HG03432 (cell line): ENCODE measurements at regions not wholly inside any gene's neighbourhood (a gene's known extent, or its start where the extent isn't known, plus 50 kb on each side); places are given as distances from the start of the nearest gene placed in this dataset.

ENCODE experiments used
- ATAC-seq: cut with Tn5 transposase; IDR thresholded peaks from one replicate; pipeline ENCODE4 v1.9.1; 2021; ENCODE audit warnings: mild to moderate bottlenecking, moderate library complexity; ENCODE audit not compliant: unreplicated experiment

DNA sequence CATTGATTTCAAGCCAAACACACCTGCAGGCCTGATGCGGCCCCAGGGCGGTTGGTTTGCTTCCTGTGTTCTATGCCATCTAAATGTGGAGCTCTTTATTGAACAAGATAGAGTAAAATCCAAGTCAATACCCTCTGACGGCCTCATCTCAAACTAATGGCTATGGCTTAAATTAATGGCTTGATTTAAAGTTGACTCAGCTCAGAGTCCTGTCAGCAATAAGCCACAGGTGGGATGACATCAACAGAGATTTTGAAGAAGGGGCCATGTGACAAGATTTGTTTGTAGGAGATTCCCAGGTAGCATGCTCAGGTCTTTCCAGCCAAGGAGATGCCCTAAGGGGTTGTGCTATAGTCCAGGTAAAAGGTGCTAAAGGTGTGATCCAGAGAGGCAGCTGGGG lies 66.7 kb upstream of the ZNF32 start:
- ATAC-seq = no peak

DNA sequence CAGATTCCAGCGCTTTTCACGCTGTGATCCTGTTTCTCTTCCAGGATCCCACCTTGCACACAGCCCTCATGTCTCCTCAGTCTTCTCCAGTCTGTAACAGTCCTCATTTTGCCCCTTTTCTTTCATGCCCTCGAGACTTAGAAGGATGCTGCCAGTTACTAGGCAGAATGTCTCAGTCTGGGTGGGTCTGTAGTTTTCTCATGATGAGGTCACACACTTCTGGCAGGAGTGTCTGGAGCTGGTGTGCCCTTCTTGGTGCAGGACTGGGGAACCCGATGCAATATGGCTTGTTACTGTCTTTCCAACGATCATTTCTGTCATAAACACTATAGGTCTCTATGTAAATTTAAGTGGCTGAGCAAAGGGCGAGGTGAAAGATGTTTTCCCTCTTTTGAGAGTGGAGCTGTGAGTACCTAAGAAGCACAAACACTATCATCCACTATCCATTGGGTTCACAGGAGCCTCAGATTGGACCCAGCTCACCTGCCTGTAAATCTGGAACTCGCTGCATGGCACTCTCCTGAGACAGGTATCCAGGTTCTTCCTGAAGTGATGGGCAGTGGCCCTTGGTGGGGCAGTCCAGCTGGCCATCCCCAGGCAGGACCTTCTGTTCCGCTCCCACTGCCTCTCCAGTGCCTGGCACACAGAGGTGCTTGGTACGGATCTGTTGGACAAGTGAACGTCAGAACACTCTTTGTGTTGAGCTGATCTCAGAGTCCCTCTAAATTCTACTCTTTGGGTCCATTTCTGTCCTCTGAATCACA lies 64.3 kb upstream of the ZNF32 start:
- no peak for ATAC-seq

DNA sequence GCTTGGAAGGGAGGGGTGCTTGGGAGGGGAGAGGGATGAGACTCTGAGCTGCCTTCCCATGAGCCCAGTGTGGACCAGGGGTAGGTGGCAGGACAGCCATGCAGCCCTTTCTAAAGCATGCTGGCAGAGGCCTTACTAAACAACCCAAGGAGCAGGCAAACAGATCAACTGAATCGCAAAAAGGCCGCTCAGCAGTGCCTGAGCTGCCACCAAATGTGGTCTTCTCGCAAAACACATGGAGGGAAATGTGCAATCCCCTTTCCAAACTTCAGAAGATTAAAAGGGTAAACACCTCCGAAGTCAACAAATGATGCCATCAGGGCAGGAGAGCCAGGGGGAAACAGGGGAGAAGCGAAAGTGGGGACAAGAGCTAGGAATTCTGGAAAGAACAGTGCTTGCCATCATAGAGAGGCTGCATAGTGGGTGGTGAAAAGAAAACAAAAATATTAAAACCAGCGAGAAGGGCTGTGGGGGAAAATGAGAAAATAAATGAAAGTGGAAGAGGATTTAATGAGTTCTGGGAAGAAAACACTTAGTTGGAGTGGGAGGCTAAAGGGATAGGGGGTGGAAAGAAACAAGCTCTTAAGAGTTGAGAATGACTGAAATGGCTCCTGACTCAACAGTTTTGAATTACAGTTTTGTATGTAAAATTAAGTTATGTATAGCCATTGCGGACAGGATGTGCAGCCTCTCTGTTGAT lies 62.2 kb upstream of the ZNF32 start:
- no peak for ATAC-seq

DNA sequence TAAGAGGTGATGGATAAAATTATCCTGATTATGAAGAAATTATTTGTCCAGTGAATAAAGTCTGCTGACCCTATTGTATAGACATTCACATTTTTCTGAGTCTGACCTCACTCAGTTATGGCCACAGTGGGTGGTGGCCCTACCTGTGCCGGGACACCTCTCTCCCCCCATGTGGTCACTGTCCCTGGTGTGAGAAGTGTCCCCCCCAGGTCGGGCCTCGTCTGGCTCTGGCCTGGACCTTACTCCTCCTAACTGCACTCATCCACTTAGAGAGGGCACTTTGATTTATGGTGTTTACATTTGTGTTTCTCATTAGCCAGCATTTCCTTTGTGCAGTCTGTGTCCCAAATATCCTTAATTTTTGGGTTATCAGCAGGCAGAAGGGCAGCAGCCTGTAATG lies 59.6 kb upstream of the ZNF32 start:
- no peak for ATAC-seq

DNA sequence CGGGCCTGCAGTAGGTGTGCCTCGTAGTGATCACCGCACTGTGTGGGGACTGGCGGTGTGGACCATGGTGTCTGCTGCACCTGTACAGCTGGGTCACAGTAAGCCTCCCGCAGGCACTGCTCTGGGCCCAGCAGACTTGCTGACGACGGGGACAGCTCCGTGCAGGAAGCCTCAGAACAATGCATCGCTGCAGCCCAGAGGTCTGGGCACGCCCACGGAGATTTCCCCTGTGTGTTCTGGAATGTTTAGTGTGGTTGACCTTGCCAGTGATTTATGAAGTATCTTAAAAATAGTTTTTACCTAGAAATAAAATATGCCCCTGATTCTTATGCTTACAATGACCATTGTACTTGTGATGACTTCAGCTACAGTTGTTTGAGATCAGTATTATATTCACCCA lies 59.1 kb upstream of the ZNF32 start:
- no peak for ATAC-seq

DNA sequence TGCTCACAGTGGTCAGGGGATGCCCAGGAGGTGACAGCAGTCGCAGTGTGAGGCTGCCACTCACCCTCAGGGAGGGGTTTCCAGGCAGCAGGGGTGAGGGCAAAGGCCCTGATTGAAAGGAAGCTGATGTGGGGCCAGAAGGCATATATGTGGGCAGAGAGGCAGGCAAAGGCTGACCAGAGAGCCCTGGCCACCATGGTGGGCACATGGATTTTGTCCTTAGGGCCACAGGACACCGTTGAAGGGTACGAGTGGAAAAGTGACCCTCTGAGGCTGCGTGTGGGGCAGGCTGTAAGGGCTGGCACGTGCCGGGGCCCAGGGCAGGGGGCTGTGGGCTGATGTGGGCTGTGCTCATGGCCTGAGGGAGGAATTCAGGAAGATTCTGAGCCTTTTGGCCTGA lies 57.5 kb upstream of the ZNF32 start:
- ATAC-seq = no peak

DNA sequence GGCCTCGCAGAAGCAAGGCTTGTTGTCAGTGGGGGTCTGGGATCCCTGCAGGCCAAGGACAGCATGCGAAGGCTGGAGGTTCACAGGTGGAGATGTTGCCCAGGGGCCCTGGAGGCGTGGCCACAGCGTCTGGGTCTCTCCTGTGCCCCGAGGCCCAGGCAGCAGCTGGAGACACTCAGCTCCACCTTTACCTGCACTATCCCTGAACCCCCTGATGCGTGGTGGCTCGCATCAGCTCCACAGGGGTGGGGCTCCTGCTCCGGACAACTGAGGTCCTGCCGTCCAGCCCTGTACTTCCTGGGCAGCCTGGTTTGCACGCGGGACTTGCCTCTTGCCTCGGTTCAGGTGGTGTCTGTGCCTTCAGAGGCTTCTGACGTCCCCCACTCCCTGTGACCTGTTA lies 54.6 kb upstream of the ZNF32 start:
- no peak for ATAC-seq

DNA sequence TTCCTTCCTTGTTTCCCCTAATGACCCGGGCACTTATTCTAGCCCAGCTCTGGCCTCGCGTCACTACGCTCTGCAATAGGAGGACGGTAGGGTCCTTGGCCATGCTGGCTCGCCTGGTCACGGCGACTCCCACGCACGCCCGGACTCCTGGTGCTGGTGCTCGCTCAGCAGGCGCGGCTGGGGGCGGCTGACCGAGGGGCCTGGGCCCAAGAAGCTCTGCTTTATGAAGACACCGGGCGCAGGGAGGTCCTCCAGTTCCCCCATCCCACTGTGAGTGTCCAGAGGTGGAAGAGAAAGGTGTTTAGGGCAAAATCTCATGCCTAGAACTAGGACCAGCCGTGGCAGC lies 54.2 kb upstream of the ZNF32 start:
- no peak for ATAC-seq

DNA sequence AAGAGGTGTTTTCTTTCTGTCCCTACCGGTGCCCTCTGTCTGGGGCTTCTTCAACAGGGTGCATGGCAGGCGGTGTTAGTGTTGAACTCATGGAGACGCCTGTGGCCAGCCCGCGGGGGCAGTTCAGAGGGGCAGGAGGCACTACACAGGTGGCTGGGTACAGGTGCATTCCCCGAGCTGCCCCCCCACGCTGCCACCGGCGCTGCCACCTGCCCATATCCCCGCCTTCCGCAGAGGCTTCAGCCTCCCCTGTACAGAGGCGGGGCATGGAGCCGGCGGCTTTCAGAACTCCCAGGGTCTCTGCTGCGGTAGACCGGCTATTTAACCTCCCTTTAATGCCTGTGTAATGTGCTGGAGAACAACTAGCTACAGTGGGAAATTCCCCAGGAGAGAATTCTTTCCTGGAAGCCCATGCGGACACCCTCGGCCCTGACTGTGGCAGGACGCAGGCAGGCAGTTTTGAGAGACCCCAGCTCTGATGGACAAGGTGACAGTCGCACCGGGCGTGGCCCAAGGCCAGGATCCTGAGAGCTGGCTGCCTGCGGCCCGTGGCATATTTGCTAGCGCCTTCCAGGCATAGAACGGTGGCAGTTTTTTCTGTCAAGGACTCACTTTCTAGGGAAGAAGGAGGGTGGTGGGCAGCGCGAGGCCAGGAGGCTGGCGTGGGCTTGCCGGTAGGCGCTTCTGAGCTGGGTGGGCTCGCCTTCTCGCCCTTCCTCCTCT lies 53.7 kb upstream of the ZNF32 start:
- no peak for ATAC-seq

DNA sequence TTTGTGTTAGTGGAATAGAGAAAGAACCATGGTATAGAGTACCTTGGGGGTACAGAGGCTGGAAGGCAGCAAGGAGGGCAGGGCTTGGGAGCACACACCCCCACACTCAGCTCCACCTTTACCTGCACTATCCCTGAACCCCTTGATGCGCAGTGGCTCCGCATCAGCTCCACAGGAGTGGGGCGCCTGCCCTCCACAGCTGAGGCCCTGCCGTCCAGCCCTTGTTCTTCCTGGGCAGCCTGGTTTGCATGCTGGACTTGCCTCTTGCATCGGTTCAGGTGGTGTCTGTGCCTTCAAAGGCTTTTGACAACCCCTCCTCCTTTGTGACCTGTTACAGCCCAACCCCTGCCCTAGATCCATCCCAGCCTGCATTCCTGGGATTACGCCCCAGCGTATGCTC lies 52.6 kb upstream of the ZNF32 start:
- no peak for ATAC-seq

DNA sequence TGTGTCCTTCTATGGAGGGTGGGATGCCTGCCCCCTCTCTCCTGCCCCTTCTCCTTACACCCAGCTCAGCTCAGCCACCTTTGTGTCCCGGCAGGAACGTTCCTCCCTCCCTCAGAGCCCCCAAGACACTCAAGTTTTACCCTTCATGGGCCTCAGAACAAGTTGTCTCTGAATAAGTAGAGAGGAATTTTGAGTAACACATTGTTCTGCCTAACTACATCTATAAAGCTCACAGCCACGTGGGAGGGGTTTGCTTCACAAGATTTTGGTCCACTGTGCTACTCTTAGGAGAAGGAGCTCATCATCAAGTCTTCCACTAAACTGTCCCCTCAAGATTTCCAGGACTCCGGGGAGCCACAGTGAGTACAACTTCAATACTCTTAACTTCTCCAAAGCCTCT lies 51.6 kb upstream of the ZNF32 start:
- ATAC-seq = no peak

DNA sequence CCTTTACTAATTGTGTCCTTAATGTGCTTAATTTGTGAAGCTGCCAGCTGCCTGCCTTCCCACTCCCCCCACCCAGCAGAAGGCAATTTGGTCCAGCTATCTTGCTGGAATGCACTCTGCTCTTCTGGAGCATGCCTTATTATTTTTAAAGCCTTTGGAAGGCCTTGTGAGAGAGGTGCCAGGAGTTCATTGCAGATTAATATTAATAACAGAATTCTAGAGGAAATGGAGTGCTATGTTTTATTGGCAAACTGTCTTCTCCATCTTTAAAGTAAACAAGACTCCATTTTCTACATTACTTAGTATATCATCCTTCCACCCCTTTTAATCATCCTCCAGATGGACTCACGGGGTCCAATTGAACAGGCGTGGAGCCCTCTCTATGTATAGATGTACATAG lies 50.8 kb upstream of the ZNF32 start:
- no peak for ATAC-seq
